ENCODE measurements at regions not wholly inside any gene's neighbourhood (a gene's known extent, or its start where the extent isn't known, plus 50 kb on each side); places are given as distances from the start of the nearest gene placed in this dataset.
"Not testable (repeated sequence)": the region's sequence is repeated elsewhere in the genome, so short reads cannot be mapped to it uniquely, and the experiment has no call there.

DNA sequence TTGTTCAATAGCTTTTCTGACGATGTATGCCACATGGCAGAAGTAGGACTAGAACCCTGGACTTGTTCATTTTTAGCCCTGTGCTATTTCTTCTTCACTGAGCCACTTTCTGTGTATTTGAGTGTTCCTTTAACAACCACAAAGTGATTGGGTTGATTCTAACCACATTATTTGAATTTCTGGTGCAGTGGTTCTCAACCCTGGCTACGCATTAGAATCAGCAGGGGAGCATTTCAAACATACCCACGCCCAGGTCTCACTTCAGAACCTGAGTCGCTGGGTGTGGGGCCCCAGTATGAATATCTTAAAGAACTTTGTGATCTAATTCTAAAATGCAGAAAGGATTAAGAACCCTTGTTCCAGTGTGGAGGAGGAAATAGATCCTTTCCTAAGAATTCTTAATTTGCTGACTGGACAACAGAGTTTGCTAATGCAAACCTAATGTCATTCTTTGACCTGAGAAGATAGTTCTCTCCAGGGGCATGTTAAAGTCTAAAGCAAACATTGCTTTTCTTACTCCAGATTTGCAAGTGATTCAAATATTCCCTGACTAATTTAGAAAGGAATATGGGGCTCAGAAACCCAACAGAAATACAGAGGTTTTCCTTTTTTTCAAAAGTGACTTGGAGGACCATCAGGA, 75.4 kb upstream of the GDNF start:
- no peak overlapping the region for H3K4me3 ChIP-seq
- H3K27me3 ChIP-seq, result no peaks in the 10 kb centered on the region
- no peaks in the 10 kb centered on the region for H3K9me3 ChIP-seq (replicated peaks in 1 of 3)
- intact Hi-C loops (cut with DNase I), result no loop called here
- no peaks in the 10 kb centered on the region for H3K36me3 ChIP-seq (replicated peaks in 1 of 2)
- DNase-seq, result no peak
- no peak overlapping the region for H3K27ac ChIP-seq
- no peaks in the 10 kb centered on the region for H3K4me1 ChIP-seq (replicated peaks in 1 of 2)
- WGBS, 4 donors, result 80 to 92% (median 87%) methylated on average over 4 of the region's 4 CpGs
- TF ChIP-seq, protein P1, sequence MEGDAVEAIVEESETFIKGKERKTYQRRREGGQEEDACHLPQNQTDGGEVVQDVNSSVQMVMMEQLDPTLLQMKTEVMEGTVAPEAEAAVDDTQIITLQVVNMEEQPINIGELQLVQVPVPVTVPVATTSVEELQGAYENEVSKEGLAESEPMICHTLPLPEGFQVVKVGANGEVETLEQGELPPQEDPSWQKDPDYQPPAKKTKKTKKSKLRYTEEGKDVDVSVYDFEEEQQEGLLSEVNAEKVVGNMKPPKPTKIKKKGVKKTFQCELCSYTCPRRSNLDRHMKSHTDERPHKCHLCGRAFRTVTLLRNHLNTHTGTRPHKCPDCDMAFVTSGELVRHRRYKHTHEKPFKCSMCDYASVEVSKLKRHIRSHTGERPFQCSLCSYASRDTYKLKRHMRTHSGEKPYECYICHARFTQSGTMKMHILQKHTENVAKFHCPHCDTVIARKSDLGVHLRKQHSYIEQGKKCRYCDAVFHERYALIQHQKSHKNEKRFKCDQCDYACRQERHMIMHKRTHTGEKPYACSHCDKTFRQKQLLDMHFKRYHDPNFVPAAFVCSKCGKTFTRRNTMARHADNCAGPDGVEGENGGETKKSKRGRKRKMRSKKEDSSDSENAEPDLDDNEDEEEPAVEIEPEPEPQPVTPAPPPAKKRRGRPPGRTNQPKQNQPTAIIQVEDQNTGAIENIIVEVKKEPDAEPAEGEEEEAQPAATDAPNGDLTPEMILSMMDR (IDR thresholded peaks at IDR 0.05), result no peak
- no peak for TF ChIP-seq POLR2A (IDR thresholded peaks at IDR 0.05)

DNA sequence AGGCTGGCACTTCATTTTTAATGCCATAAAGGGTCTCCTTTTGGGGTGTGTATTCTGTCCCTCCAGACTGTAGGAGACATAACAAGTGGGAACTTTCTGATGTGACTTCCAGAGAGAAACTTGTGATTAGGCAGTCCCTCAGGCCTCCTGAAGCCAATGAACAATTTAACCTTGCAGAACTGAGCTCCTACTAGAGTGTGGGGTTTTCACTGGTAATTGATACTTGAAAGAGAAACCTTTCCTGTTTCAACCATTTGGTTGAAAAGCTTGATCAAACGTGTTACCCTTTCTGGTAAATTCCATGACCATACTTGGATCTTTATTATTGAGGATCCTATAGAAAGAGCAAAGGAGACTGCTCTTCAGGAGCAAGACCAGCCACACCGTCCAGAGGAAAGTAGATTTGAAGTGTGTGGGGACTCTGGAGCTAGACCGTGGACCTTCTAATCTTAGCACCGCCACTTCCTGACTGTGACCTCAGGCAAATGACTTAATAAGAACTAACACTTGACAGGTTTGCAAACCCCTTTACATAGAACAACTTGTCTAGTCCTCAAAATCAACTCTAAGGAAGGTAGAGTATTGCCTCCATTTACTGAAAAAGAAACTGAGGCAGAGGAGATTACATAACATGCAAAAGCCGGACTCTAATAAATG, 69.9 kb upstream of the GDNF start:
- 47 to 58% (median 50%) methylated on average over 4 of the region's 5 CpGs for WGBS, 4 donors
- H3K27me3 ChIP-seq, DNase-seq: not testable (repeated sequence)

DNA sequence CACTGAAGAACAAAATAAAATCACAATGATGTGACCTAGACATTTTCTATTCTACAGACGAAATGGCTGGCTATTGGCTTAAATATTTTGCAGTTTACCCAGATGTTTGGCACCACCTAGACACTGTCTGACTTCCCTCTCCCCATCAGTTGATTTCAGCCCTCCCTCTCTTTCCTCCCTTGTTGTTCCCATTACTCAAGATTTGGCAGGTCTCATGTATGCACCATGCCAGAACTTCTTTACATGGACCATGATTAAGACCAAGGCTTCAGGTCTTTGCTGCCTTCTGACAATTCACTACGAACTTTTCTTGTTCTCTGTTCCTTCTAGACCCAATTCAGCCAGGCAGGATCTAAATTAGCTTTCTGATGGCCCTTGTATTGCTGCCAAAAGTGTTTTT, 66.6 kb upstream of the GDNF start:
- H3K27me3 ChIP-seq, result no peaks in the 10 kb centered on the region
- H3K4me1 ChIP-seq (replicated peaks in 1 of 2), result no peaks in the 10 kb centered on the region
- no peak for DNase-seq
- intact Hi-C loops (cut with DNase I), result no loop called here
- no peak overlapping the region for H3K27ac ChIP-seq
- H3K4me3 ChIP-seq, result no peak overlapping the region
- TF ChIP-seq, protein P1 (IDR thresholded peaks at IDR 0.05), result no peak
- no peak for TF ChIP-seq POLR2A (IDR thresholded peaks at IDR 0.05)
- WGBS, 4 donors, result 42 to 61% (median 51%) methylated on average over 2 of the region's 2 CpGs
- H3K9me3 ChIP-seq (replicated peaks in 1 of 3), result no peaks in the 10 kb centered on the region
- H3K36me3 ChIP-seq (replicated peaks in 1 of 2), result no peaks in the 10 kb centered on the region

More for the DNA sequence above, 69.9 kb upstream of the GDNF start:
- H3K27ac ChIP-seq; H3K36me3 ChIP-seq (replicated peaks in 1 of 2); H3K4me1 ChIP-seq (replicated peaks in 1 of 2); intact Hi-C loops (cut with DNase I); H3K4me3 ChIP-seq; H3K9me3 ChIP-seq (replicated peaks in 1 of 3): not testable (repeated sequence)

DNA sequence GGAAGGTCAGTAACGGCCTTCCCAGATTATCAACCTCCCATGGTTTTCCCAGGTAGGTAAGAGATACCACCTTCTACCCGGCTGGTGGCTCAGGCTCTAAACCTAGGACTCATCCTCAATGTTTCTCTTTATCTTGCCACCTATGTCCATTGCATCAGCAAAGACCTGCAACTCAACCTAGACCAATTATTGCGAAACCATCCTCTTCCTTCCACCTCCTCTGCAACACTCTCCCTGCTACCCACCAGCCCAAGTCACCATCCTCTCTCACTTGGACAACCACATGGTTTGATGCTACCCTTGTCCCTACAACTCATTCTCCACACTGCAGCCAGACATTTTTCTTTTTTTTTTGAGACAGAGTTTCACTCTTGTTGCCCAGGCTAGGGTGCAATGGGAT, 65.4 kb upstream of the GDNF start:
- TF ChIP-seq, protein P1 (IDR thresholded peaks at IDR 0.05), result no peak
- TF ChIP-seq POLR2A (IDR thresholded peaks at IDR 0.05), result no peak
- no peaks in the 10 kb centered on the region for H3K36me3 ChIP-seq (replicated peaks in 1 of 2)
- DNase-seq, result no peak

DNA sequence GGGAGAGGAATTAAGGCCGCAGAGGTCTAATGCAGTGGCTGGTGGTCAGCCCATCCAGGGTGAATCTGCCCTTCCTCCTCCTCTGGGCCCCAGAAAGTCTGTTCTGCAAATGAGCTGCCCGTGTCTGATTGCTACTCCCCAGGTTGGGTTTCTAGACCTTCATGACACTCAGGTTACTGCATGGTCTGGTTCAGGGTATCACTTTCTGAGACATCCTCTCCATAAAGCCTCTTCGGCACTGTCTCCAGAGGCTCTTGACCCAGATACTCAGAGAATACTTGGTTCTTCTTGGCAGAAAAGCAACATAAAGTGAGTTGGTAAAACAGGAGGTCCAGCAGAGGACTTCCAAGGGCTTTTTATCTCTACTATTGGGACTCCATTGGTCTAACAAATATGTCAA, 62.5 kb upstream of the GDNF start:
- Histone ChIP-seq H3K36me3 (replicated peaks in 1 of 2) (no peaks in the 10 kb centered on the region), H3K4me1 (replicated peaks in 1 of 2) (no peaks in the 10 kb centered on the region), H3K27me3 (no peaks in the 10 kb centered on the region), H3K27ac (no peak overlapping the region), H3K9me3 (replicated peaks in 1 of 3) (no peaks in the 10 kb centered on the region), H3K4me3 (no peak overlapping the region)
- no peak for DNase-seq
- intact Hi-C loops (cut with DNase I), result no loop called here
- WGBS, 4 donors, result 77 to 92% (median 80%) methylated on average over 3 of the region's 3 CpGs
- no peak for TF ChIP-seq POLR2A (IDR thresholded peaks at IDR 0.05)
- TF ChIP-seq, protein P1 (IDR thresholded peaks at IDR 0.05), result no peak

More for the DNA sequence above, 65.4 kb upstream of the GDNF start:
- Histone ChIP-seq H3K4me1 (replicated peaks in 1 of 2) (no peaks in the 10 kb centered on the region), H3K9me3 (replicated peaks in 1 of 3) (no peaks in the 10 kb centered on the region), H3K4me3 (no peak overlapping the region), H3K27ac (no peak overlapping the region), H3K27me3 (no peaks in the 10 kb centered on the region)
- intact Hi-C loops (cut with DNase I), result no loop called here
- 75 to 96% (median 83%) methylated on average over 3 of the region's 3 CpGs for WGBS, 4 donors

All from adrenal gland (tissue), 9 donors.